ENCODE measurements at regions not wholly inside any gene's neighbourhood (a gene's known extent, or its start where the extent isn't known, plus 50 kb on each side); places are given as distances from the start of the nearest gene placed in this dataset.
A peak's percentile ranks its signal among the peaks of the same experiment; 100 is the strongest.

GRCh38 chr2:20110876-20111275 lies 59.4 kb upstream of the LAPTM4A start:
- DNase-seq (ENCODE audit: low spot score) = no peak

GRCh38 chr2:20110383-20110782 lies 59.0 kb upstream of the LAPTM4A start:
- DNase-seq (ENCODE audit: low spot score) = no peak

- DNase-seq (ENCODE audit: low spot score) = no peak
Measured at GRCh38 chr2:20108655-20109396, 57.4 kb upstream of the LAPTM4A start.

GRCh38 chr2:20107776-20108175 lies 56.3 kb upstream of the LAPTM4A start:
- DNase-seq (ENCODE audit: low spot score) = peak; percentile 41

- DNase-seq (ENCODE audit: low spot score) = no peak
Measured at GRCh38 chr2:20107352-20107751, 55.9 kb upstream of the LAPTM4A start.

GRCh38 chr2:20106746-20107145 lies 55.3 kb upstream of the LAPTM4A start:
- no peak for DNase-seq (ENCODE audit: low spot score)

- no peak for DNase-seq (ENCODE audit: low spot score)
Measured at GRCh38 chr2:20104900-20105545, 53.6 kb upstream of the LAPTM4A start.

GRCh38 chr2:20103530-20103929 lies 52.1 kb upstream of the LAPTM4A start:
- peak; percentile 63 for DNase-seq (ENCODE audit: low spot score)
